COLO668 (cell line): ENCODE measurements at regions not wholly inside any gene's neighbourhood (a gene's known extent, or its start where the extent isn't known, plus 50 kb on each side); places are given as distances from the start of the nearest gene placed in this dataset.
A peak's percentile ranks its signal among the peaks of the same experiment; 100 is the strongest.

Source experiments
- DNase-seq: peaks from one replicate; lab custom pipeline; 2025; ENCODE audit not compliant: unreplicated experiment; lab: John Stamatoyannopoulos, UW

GRCh38 chr11:70779433-70780245 is 381.3 kb downstream of the CTTN start:
- no peak for DNase-seq

- DNase-seq = no peak
These were observed 381.9 kb downstream of the CTTN start for GRCh38 chr11:70780246-70780535.

- peak; percentile 8 for DNase-seq
These were observed 384.1 kb downstream of the CTTN start for GRCh38 chr11:70782401-70782913.

- DNase-seq = no peak
These were observed 385.0 kb downstream of the CTTN start for GRCh38 chr11:70783356-70783755.

GRCh38 chr11:70783821-70784220 is 385.5 kb downstream of the CTTN start:
- no peak for DNase-seq

GRCh38 chr11:70785372-70785771 is 387.0 kb downstream of the CTTN start:
- DNase-seq = no peak

GRCh38 chr11:70786021-70786665 is 387.8 kb downstream of the CTTN start:
- no peak for DNase-seq

GRCh38 chr11:70788248-70789022 is 390.1 kb downstream of the CTTN start:
- no peak for DNase-seq

- no peak for DNase-seq
These were observed 392.5 kb downstream of the CTTN start for GRCh38 chr11:70790671-70791300.

GRCh38 chr11:70796648-70797227 is 398.4 kb downstream of the CTTN start:
- DNase-seq = no peak

- DNase-seq = no peak
These were observed 400.0 kb downstream of the CTTN start for GRCh38 chr11:70798296-70798695.

- no peak for DNase-seq
These were observed 401.1 kb downstream of the CTTN start for GRCh38 chr11:70799386-70799785.

GRCh38 chr11:70802185-70802584 is 403.9 kb downstream of the CTTN start:
- DNase-seq = no peak

GRCh38 chr11:70804139-70804837 is 406.0 kb downstream of the CTTN start:
- DNase-seq = no peak

- no peak for DNase-seq
These were observed 406.9 kb downstream of the CTTN start for GRCh38 chr11:70805243-70805642.

- no peak for DNase-seq
These were observed 407.6 kb downstream of the CTTN start for GRCh38 chr11:70805971-70806370.

- DNase-seq = no peak
These were observed 408.3 kb downstream of the CTTN start for GRCh38 chr11:70806461-70807194.

GRCh38 chr11:70807195-70807543 is 408.8 kb downstream of the CTTN start:
- no peak for DNase-seq

- no peak for DNase-seq
These were observed 410.5 kb downstream of the CTTN start for GRCh38 chr11:70808686-70809375.
